UCSD-AML1 (cell line): ENCODE measurements at regions not wholly inside any gene's neighbourhood (a gene's known extent, or its start where the extent isn't known, plus 50 kb on each side); places are given as distances from the start of the nearest gene placed in this dataset.

ENCODE experiments used
- DNase-seq: peaks from one replicate; lab custom pipeline; 2025; ENCODE audit not compliant: unreplicated experiment; lab: John Stamatoyannopoulos, UW

DNA sequence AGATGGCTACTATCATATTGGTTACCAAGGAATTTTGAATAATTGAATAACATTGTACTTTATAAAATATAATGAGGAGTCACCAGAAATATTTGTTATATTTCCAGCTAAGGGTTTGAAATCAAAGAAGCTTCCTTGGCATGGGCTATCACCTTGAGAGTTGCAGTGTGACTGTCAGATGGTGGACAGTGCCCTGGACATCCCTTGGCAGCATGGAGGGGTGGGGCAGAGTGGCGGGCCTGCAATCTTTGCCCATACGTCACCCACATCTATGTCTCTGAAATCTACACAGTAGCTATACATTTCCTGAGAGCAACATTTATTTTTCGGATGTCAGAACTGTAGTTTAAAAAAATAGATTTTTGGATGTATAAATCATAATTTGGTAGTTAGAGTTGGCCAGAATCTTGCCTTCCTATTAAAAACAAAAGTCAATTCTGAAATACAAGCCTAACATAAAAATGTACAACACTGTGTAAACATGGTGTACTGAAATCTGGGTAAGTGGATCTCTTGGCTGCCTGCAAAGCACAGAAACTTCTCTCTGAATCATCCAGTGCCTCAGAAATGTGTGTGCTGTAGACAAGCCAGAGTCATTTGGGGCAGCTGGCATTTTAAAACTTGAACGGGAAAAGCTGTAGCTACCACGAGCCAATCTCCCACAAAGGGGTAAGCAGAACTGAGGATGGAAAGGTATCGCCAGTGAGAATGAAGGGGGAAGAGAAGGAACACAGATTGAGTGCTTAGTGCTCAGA is 124.2 kb upstream of the ARHGAP28 start:
- no peak for DNase-seq

DNA sequence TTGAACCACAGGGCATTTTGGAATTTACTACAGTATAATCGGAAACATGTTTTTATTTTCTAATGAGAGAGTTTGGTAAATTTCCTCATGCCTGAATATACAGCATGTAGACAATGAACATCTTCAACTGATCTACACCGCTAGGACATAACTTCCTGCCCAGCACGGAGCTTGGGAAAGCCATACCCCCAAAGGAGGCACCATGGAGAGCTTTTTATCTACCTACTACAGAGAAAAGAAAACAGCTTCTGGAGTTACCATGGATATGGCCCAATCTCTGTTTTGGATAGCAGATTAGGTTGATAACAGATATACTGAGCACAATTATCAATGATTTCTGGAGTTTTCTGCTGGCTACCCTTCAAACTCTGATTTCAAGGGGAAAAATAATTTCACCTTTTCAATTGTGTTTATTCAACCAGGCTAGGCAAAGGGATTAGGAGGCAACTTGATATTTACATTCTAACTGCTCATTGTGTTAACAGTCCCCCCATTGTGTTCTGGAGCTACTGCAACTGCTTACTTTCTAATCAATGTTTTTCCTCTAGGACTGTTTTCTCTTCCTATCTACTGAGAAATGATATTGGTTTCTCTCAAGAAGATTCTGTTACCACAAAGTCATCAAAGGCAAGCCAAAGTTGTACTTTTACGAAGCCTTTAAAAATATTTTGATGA is 123.0 kb upstream of the ARHGAP28 start:
- DNase-seq: no peak

DNA sequence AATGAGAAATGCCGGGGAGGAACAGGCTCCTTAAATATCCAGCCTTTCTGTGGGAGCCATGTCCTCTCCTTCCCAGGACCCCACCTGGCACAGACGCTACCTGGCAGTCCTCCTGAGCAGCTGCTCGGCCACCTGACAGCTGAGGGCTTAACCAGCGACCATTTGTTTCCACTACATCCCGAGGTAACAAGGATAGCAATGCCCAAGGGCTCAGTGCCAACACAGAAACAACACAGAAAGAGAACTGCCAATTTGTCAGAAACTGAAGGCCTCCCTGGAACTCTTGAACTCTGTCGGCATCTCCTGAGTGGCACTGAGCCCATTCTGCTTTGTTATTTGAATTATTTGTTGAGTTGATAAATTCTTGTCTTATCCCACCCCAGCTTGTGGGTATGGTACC is 122.2 kb upstream of the ARHGAP28 start:
- no peak for DNase-seq

DNA sequence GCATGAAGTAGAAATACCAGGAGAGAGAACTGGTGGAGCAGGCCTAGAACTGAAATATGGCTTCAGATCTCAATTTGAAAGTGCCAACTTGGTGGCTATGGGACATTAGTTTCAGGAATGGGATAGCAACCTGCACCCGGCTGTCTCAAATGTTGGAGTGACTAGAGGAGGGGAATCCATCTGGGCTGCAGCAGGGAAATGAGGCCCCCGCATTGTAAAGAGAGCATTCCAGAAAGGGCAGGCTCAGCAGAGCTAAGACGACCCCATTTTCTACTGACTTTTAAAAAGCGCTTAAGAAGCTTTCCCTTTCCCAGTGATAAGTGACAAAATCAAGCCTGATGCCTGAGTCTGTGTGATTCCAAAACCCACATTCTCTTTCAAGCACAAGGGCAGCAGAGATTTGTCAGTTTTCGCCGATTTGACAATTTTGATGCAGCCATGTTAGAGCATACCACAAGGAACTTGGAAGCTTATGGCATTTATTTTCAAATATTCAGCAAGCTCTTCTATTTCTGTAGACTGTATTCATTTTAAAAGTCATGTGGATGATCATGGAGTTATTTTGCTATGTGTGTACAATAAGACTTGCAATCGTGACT is 119.8 kb upstream of the ARHGAP28 start:
- no peak for DNase-seq

DNA sequence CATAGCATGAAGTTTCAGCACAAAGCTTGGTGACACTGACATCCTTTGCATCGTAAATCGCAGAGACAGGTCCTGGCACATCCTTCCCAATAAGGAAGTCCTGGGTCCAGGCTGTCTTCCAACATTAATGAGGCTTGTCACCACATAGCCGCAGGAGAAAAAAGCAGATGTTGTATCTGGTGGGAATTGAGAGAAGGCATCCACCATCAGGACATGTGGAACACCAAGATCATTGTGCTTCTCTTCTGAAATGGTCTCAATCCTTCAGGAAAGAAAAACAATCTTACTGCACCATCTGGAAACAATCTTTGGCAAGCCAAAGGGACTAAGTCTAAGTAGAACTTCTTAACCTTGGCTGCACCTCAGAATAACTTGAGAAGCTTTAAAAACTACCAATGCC is 119.0 kb upstream of the ARHGAP28 start:
- DNase-seq: no peak

DNA sequence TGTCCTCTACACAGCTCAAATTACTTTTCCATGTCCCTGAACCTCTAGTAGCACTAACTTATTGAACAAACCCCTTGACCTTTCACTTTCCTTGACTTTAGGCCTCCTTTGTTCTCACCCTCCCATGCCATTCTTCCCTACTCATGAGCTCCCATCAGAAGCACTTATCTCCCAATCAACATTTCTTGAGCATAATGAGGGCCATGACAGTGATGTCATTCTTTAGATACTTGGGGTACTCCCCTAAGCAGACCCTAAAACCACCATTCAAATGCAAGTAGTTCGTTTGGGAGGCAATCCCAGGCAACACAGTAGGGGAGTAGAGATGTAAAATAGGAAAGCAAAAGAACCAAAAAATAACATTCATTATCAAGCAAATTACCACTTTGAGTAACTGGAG is 115.9 kb upstream of the ARHGAP28 start:
- no peak for DNase-seq

DNA sequence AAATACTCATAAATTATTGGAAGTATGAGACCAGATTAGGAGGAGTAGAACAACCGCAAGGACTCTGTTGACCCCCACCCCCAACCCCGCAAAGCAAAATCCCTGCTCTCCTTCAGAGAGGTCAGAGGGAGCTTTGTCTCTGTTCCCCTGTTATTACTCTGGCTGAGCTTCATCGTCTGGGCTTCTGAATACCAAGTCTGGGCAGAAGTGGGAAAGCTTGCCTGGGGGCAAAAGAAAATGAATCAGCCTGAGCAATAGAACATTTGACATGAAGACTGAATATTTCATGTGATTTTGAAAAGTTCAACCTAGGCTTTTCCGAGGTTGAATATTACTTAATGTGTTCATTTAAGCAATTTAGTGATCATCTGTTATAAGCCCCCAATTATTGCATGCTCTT is 114.6 kb upstream of the ARHGAP28 start:
- DNase-seq: no peak

DNA sequence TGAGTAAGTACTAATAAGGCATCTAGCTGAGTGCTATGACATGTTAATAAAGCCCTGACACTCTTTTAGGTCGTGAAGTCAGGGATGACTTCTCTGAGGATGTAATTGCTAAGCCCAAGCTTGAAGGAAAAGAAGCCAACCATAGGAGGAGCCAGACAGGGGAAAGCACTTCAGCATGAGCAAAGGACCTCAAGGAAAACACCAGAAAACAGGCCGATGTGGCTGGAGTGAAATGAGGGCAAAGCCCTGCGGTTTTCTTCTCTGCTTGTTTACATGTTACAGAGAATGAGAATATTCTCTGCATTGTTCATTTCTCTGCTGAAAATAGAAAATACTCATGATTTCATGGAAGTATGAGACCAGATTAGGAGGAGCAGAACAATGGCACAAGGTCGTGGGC is 112.5 kb upstream of the ARHGAP28 start:
- DNase-seq: no peak

DNA sequence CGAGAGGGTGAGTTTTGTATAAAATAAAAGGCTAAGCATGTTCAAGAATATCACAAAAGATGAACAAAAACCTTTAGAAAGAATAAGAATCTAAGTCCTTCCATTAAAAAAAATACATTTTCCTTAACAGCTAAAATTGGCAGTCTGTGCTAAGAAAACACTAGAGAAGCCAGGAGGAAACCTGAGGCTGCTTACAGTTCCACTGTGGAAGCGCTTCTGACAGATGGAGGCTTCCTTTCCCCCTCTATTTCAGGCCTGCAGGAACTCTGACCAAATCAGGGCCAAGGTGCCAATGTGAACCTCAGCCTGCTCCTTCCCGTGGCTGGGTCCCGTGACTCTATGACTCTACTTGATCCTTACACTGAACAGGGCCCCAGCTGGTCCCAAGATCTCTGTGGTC is 108.1 kb upstream of the ARHGAP28 start:
- DNase-seq: no peak

DNA sequence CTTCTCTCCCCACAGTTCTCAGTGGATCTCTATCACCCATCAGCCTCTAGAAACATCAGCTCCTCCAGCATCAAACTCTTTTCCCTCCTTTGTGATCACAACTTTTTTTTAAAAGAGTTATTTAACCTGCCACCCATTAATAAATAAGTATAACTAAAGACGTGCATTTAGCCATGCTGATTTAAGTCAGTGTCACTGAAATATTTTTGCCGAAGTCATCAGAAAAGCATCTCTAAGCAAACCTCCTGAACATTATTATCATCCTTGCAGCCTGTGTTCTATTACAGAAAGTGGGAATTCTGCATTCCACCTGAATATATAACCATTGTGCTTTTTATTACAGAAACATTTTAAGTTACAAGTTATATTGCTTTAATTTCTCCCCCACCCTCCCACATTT is 106.2 kb upstream of the ARHGAP28 start:
- no peak for DNase-seq

DNA sequence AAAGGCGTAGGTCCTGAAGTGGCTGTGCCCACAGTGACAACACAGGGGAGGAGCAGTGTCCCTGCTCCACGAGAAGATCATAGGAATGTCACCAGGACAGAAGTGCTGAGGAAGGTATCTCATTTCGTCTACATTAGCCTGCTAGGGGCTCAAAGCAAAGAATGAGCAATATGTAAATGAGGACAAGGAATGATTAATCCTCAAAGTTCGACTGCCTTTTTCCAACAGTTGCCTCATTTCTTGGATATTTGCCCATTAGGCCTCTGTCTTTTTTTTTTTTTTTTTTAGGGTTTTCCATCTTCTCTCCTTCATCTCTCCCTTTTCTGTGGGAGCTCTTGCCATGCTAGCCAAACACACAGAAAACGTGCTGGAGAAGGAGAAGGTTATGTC is 105.2 kb upstream of the ARHGAP28 start:
- no peak for DNase-seq

DNA sequence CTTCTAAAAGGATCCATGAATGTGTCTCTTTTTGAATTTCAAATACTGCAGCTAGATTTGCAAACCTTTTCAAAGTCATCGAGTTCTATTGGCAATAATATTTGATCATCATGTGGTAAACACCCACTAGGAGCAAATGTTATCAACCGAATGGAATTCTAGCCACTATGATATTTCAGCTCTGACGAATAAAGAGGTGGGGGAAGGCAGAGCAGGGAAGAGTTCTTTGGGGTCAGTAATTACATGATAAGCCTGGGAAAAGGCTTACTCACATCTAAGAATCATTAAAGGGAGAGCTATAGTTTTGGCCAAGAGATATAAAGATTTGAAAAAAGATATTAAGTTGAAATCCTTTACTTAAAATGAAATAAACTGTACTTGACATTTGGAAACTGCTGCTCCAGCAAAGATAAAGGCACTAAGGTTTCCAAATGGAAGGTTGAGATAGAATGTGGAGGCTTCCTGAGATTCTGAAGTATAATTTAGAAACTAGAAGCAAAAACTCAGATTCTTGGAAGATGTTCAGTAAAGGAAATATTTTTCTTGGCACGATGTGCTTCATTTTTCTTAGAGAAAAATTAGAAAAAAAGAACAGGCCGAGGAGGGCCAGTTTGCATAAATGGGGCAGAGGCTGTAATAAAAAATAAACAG is 104.7 kb upstream of the ARHGAP28 start:
- no peak for DNase-seq

DNA sequence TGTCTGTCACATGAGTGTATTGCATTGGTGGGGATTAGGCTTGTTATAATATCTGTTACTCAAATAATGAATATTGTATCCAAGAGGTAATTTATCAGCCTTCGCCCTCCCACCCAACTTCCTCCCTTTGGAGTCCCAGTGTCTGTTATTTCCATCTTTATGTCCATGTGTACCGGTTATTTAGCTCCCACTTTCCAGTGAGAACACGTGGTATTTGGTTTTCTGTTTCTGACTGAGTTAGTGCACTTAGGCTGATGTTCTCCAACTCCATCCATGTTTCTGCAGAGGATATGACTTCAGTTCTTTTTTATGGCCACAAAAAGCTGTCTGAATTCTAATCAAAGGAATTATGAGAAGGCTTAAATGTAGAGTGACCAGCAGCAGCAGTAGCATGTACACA is 104.0 kb upstream of the ARHGAP28 start:
- no peak for DNase-seq

DNA sequence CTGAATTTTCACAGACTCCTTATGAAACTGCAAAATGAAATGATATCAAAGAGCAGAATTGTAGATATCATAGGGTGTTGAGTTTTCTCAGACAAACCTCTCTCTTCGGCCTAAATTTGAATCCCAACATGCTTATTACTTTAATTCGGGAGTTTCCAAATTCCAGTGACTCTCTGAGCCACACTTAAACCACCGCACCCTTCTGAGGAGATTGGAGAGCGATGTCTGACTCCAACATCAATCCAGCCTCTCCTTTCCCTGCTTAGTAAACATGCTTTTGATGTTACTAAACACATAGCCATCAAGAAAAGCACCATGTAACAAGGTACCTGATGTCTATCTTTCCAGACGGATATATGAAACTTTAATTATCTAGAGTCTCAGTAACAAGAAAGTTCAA is 103.1 kb upstream of the ARHGAP28 start:
- no peak for DNase-seq

DNA sequence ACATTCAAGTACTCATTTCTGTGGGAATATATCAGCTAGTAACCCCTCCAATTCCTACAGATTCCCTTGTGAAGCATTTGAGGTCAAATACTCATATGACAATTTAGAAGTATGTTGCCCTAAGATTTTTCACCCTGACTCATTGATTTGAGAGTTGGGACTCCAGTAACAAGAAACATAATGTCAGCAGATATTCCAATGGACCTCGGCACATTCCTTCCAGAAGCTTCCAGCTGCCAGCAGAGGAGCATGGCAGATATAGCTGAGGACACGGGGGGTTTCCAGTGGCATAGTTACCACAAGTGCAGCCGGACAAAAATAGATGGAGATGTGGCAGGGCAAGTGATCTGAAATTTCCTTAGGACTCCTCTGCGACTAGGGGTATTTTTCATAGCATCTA is 101.9 kb upstream of the ARHGAP28 start:
- DNase-seq: no peak

DNA sequence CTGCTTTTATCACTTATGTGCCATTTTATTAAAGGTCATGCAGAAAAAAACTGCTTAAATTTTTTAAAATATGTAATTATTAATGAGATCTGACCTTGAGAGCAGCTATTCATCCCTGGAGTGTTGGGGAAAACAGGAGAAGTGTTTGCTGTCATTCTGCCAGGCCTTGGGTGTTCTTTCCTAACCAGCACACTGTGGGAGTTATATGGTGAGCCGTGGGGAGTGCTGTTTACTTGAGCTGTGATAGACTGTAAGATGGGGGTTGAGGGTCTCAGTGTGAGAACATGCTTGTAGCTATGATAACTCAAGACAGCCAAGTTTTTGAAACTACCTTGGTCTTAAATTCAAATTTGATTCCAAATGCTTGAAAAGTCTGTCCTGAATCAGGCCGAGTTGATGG is 101.3 kb upstream of the ARHGAP28 start:
- DNase-seq: no peak

DNA sequence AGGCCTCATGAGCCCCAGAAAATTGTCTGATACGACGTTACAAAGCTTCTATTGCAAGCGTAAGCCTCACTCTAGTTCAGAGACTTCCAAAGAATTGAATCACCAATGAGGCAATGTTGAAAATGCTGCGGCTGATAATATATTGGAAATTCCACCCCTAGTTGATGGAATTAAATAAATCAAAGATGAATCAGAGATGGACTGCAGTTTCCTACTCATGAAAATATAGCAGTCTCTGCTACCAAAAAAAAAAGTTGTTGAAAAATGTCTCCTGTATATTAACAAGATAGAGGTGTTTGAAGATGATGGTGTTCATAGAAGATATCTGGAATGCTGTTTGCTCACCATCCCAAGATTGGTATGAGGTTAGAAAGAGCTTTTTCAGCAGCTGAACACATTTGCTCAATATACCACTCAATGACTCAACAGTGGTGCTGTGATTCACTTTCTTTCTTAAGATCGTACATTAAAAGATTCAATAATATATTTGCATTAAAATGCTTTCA is 99.8 kb upstream of the ARHGAP28 start:
- no peak for DNase-seq

DNA sequence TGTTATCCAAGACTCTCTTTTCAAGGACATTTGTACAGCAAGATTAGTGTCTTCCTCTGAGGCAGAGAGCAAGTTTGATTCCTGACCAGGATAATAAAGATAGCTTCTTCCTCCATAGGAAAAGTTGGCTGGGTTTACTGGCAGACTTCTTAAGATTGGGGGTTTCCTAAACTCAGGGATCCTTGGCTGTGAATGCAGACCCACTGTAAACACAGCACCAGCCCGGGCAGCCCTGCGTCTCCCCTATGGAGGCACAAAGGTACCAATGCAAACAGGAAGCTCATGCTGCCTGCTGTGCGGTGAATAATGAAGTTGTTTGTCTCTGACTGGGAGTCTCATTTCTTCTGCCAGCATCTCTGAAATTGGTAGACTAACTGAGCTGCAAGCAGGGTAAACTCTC is 96.2 kb upstream of the ARHGAP28 start:
- DNase-seq: no peak

DNA sequence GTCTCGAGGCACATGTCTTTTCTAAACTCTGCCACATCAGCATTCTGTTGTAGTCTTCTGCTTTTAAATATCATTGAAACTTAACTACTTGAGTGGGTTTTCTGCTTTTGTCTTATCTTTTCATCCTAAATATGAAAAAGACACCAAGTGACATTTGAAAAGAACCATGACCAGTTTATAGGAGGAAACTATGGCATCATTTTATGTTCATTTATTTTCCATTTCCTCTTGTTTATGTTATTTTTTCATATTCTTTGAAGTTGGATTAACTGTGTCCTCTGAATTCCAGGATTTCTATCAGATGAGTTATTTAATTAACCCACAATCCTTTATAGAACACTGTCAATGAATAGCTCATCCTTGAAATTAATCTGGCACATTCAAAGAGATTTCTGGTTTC is 93.4 kb upstream of the ARHGAP28 start:
- DNase-seq: no peak

DNA sequence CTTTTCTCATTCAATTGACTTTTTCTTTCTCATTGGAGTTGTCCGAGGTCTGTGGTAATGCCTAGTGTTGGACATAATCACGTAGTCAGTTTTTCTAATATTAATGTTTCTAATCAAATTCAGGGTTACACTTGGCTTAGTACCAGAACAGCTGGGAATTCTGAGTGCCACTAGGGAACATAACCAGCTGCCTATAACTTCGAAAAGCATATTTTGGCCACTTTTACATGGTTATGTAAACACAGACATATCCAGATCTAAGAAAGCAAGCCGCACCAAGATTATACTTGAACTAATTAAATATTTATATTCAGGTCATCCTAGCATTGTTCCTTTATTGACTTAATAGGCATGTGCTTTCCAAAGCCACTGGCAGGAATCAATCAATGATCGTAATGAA is 91.1 kb upstream of the ARHGAP28 start:
- no peak for DNase-seq

DNA sequence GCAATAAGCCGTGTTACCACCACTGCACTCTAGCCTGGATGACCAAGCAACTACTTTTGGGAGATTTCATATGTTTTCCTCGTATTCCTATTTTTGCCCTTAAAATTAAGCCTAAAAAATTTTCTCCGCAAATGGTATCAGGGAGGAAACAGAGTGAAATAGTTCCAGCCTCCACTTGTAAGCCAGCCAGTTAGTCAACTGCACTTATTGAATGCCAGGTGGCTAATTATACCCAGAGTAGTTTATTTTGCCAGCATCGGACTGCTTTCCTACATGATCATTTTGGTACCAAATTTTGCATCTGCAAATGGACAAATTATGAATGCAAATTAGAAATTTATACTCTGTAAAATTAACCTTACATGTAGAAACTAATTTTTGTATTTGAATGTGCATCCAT is 90.2 kb upstream of the ARHGAP28 start:
- DNase-seq: no peak
